ENCODE measurements at regions not wholly inside any gene's neighbourhood (a gene's known extent, or its start where the extent isn't known, plus 50 kb on each side); places are given as distances from the start of the nearest gene placed in this dataset.

GRCh38 chr16:73670836-73671820, 623.2 kb upstream of the ZFHX3 start:
- Mint-ChIP-seq H3K36me3 (ENCODE audit: low read depth) (no peaks in the 10 kb centered on the region), H3K27me3 (ENCODE audit: low read depth) (no peaks in the 10 kb centered on the region)

GRCh38 chr16:73669535-73670274, 621.8 kb upstream of the ZFHX3 start:
- no peak overlapping the region for H3K27ac Mint-ChIP-seq
- H3K27me3 Mint-ChIP-seq (ENCODE audit: low read depth) = no peaks in the 10 kb centered on the region
- no peak overlapping the region for H3K4me3 Mint-ChIP-seq
- TF ChIP-seq CTCF (IDR thresholded peaks at IDR 0.05; ENCODE audit: unreplicated experiment in 3 of 3) = no peak
- H3K9me3 Mint-ChIP-seq = peaks cover 4% of the 10 kb centered on the region
- peaks cover 6% of the 10 kb centered on the region for H3K4me1 Mint-ChIP-seq
- no peaks in the 10 kb centered on the region for H3K36me3 Mint-ChIP-seq (ENCODE audit: low read depth)

More at GRCh38 chr16:73670836-73671820, 623.2 kb upstream of the ZFHX3 start:
- peak overlapping the region; percentile 38 to 67 (median 48) for H3K27ac Mint-ChIP-seq
- H3K4me3 Mint-ChIP-seq = peak overlapping the region; percentile 15 to 31 (median 29)
- H3K4me1 Mint-ChIP-seq = peaks cover 6% of the 10 kb centered on the region
- no peak for TF ChIP-seq CTCF (IDR thresholded peaks at IDR 0.05; ENCODE audit: unreplicated experiment in 3 of 3)
- H3K9me3 Mint-ChIP-seq = peaks cover 4% of the 10 kb centered on the region

- Mint-ChIP-seq H3K4me1 (peaks cover 28% of the 10 kb centered on the region), H3K4me3 (no peak overlapping the region), H3K9me3 (peaks cover 4% of the 10 kb centered on the region), H3K36me3 (ENCODE audit: low read depth) (no peaks in the 10 kb centered on the region), H3K27ac (peak overlapping the region; percentile 12 to 65 (median 27)), H3K27me3 (ENCODE audit: low read depth) (no peaks in the 10 kb centered on the region)
- no peak for TF ChIP-seq CTCF (IDR thresholded peaks at IDR 0.05; ENCODE audit: unreplicated experiment in 3 of 3)
Observed at GRCh38 chr16:73663720-73664119, 615.8 kb upstream of the ZFHX3 start.

DNA sequence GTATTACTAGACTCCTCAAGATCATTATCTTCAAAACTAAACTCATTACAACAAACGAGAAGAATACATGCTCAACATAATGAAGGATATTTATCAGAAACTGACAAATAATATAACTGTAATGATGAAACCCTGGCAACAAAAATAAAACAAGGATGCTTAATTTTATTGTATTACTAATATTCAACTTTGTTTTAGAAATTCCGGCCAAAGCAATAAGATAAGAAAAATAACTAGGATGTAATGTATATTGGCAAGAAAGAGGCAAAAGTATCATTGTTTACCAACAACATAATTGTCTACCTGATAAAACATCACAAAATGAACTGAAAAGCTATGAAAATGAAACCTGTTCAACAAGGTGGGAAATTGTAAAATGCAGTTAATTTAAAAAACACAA, 588.3 kb upstream of the ZFHX3 start:
- no peak for TF ChIP-seq CTCF (IDR thresholded peaks at IDR 0.05; ENCODE audit: unreplicated experiment in 3 of 3)
- Mint-ChIP-seq H3K27ac (no peak overlapping the region), H3K27me3 (ENCODE audit: low read depth) (no peaks in the 10 kb centered on the region)

GRCh38 chr16:73629011-73629410, 581.1 kb upstream of the ZFHX3 start:
- no peak for TF ChIP-seq CTCF (IDR thresholded peaks at IDR 0.05; ENCODE audit: unreplicated experiment in 3 of 3)
- H3K4me1 Mint-ChIP-seq = peaks cover 9% of the 10 kb centered on the region
- H3K27me3 Mint-ChIP-seq (ENCODE audit: low read depth) = peaks cover 3% of the 10 kb centered on the region
- H3K36me3 Mint-ChIP-seq (ENCODE audit: low read depth) = no peaks in the 10 kb centered on the region
- H3K4me3 Mint-ChIP-seq = no peak overlapping the region
- peak overlapping the region in 1 of 3 experiments; percentile 40 for H3K27ac Mint-ChIP-seq
- H3K9me3 Mint-ChIP-seq = no peaks in the 10 kb centered on the region

More for the DNA sequence above, 588.3 kb upstream of the ZFHX3 start:
- Mint-ChIP-seq H3K4me3 (no peak overlapping the region), H3K4me1 (no peaks in the 10 kb centered on the region), H3K36me3 (ENCODE audit: low read depth) (peaks cover 10% of the 10 kb centered on the region), H3K9me3 (peaks cover 18% of the 10 kb centered on the region)

Data from nephron (organoid).